IMR-90 (cell line): ENCODE measurements at regions not wholly inside any gene's neighbourhood (a gene's known extent, or its start where the extent isn't known, plus 50 kb on each side); places are given as distances from the start of the nearest gene placed in this dataset.

Experiments
- BHLHE40 ChIP-seq: fragments of 150-350 bp; IDR thresholded peaks from 2 replicates; pipeline ENCODE4 v1.6.1; 2016; ENCODE audit warnings: mild to moderate bottlenecking, low read depth, low read length
- ELK1 ChIP-seq: fragments of 150-350 bp; IDR thresholded peaks from 2 replicates; pipeline ENCODE4 v1.6.1; 2016; ENCODE audit warnings: low read depth, mild to moderate bottlenecking, low read length, moderate library complexity, borderline replicate concordance
- MAFK ChIP-seq: IDR thresholded peaks from 2 replicates; pipeline ENCODE4 v1.6.1; 2012; ENCODE audit warnings: low read depth, low read length, improper control_type of control experiment
- POLR2A ChIP-seq: IDR thresholded peaks from 2 replicates; pipeline ENCODE4 v1.6.1; 2012; ENCODE audit warnings: mild to moderate bottlenecking, low read depth, low read length
- RCOR1 ChIP-seq: IDR thresholded peaks from 2 replicates; pipeline ENCODE4 v1.6.1; 2012; ENCODE audit warnings: mild to moderate bottlenecking, low read length, improper control_type of control experiment; ENCODE audit not compliant: insufficient replicate concordance
- TF ChIP-seq, protein P1 (sequence below): conservative IDR thresholded peaks from 2 replicates; pipeline ENCODE4 v1.5.1; 2012; ENCODE audit warnings: mild to moderate bottlenecking, low read depth, low read length, improper control_type of control experiment

DNA sequence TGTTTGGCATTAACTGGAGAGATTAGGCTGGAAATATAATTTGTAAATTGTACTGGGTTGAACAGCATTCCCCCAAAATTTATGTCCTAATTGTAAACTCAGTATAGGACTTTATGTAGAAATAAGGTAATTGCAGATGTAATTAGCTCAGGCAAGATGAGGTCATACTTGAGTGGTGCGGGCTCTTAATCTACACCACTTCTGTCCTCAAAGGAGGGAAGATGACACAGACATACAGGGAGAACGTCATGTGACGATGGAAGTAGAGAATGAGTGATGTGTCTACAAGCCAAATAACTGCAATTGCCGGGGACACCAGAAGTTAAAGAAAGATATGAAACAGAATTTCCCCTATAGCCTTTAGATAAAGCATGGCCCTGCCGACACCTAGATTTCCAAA lies 1501.1 kb upstream of the PIK3C3 start:
- TF ChIP-seq, protein P1, sequence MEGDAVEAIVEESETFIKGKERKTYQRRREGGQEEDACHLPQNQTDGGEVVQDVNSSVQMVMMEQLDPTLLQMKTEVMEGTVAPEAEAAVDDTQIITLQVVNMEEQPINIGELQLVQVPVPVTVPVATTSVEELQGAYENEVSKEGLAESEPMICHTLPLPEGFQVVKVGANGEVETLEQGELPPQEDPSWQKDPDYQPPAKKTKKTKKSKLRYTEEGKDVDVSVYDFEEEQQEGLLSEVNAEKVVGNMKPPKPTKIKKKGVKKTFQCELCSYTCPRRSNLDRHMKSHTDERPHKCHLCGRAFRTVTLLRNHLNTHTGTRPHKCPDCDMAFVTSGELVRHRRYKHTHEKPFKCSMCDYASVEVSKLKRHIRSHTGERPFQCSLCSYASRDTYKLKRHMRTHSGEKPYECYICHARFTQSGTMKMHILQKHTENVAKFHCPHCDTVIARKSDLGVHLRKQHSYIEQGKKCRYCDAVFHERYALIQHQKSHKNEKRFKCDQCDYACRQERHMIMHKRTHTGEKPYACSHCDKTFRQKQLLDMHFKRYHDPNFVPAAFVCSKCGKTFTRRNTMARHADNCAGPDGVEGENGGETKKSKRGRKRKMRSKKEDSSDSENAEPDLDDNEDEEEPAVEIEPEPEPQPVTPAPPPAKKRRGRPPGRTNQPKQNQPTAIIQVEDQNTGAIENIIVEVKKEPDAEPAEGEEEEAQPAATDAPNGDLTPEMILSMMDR, result no peak
- TF ChIP-seq ELK1, result no peak
- TF ChIP-seq MAFK, result no peak
- no peak for TF ChIP-seq BHLHE40
- TF ChIP-seq POLR2A, result no peak
- TF ChIP-seq RCOR1, result no peak
